ENCODE measurements at regions not wholly inside any gene's neighbourhood (a gene's known extent, or its start where the extent isn't known, plus 50 kb on each side); places are given as distances from the start of the nearest gene placed in this dataset.

GRCh38 chr7:82534684-82535083 lies 91.1 kb upstream of the CACNA2D1 start:
- H3K79me1 ChIP-seq (ENCODE audit: low read depth in 1 of 2, low read length in 2 of 2) = no peaks in the 10 kb centered on the region
- peak; percentile 70 for DNase-seq
- no peak for TF ChIP-seq CHD1 (IDR thresholded peaks at IDR 0.05; ENCODE audit: low read depth, low read length)
- no peak for TF ChIP-seq MAFK (IDR thresholded peaks at IDR 0.05; ENCODE audit: low read depth, low read length)
- no peak for TF ChIP-seq POLR2A (IDR thresholded peaks at IDR 0.05; ENCODE audit: low read depth, low read length)
- no peak for TF ChIP-seq RFX5 (IDR thresholded peaks at IDR 0.05; ENCODE audit: low read depth, low read length)
- TF ChIP-seq RCOR1 (IDR thresholded peaks at IDR 0.05; ENCODE audit: insufficient replicate concordance, low read length) = no peak
- no peak for TF ChIP-seq MXI1 (IDR thresholded peaks at IDR 0.05; ENCODE audit: borderline replicate concordance, low read depth, low read length)
- TF ChIP-seq SMC3 (IDR thresholded peaks at IDR 0.05; ENCODE audit: low read depth, low read length) = no peak
- TF ChIP-seq NFE2L2 (IDR thresholded peaks at IDR 0.05; ENCODE audit: low read depth, low read length) = no peak
- H2BK15ac ChIP-seq (ENCODE audit: low read depth, low read length) = no peak overlapping the region
- dilution Hi-C loops (cut with HindIII; ENCODE audit: low sequenced_read_pairs, unreplicated experiment) = no loop called here
- no peak overlapping the region for H4K5ac ChIP-seq (ENCODE audit: low read depth, low read length)
- H3K56ac ChIP-seq (ENCODE audit: extremely low read depth, insufficient read depth, low read length) = no peak overlapping the region
- no peaks in the 10 kb centered on the region for H3K36me3 ChIP-seq (ENCODE audit: control insufficient read depth, insufficient read depth, low read length)
- no peaks in the 10 kb centered on the region for H3K9me1 ChIP-seq (ENCODE audit: insufficient read depth, low read length)
- H4K8ac ChIP-seq (ENCODE audit: low read depth in 2 of 2, low read length in 2 of 2) = no peak overlapping the region
- no peak overlapping the region for H3K27ac ChIP-seq (ENCODE audit: insufficient read depth, low read length)
- no peaks in the 10 kb centered on the region for H4K20me1 ChIP-seq (ENCODE audit: insufficient read depth, low read length)
- no peak overlapping the region; the same call in 1 of the 2 replicates for H3K14ac ChIP-seq (replicated peaks; ENCODE audit: low read depth, low read length)
- H3K4me2 ChIP-seq (ENCODE audit: low read depth, low read length) = no peak overlapping the region
- POLR2A ChIA-PET (ENCODE audit: unreplicated experiment) = no interaction called here
- H3K18ac ChIP-seq (ENCODE audit: low read depth, low read length) = no peak overlapping the region
- H3K27me3 ChIP-seq (ENCODE audit: control insufficient read depth, insufficient read depth, low read length) = no peaks in the 10 kb centered on the region
- no peak overlapping the region for H2BK5ac ChIP-seq (ENCODE audit: low read depth, low read length, poor library complexity, severe bottlenecking)
- H3K23ac ChIP-seq (ENCODE audit: low read depth, low read length) = no peak overlapping the region
- no peaks in the 10 kb centered on the region; the same call in 1 of the 2 replicates for H3K4me1 ChIP-seq (ENCODE audit: control insufficient read depth, insufficient read depth, low read length)
- intact Hi-C loops (cut with micrococcal nuclease) = no loop called here
- H3K9ac ChIP-seq (ENCODE audit: low read depth, low read length) = no peak overlapping the region
- no TSS peak for BruUV-seq (replicated peaks)
- H3K4me3 ChIP-seq (ENCODE audit: insufficient read depth, low read depth, low read length) = no peak overlapping the region
- peak; percentile 57 for ATAC-seq (ENCODE audit: low read depth)
- H4K91ac ChIP-seq (ENCODE audit: insufficient read depth, low read depth, low read length) = no peak overlapping the region
- H2AK9ac ChIP-seq (replicated peaks; ENCODE audit: low read depth, low read length, poor library complexity) = no peak overlapping the region
- in situ Hi-C loops (cut with MboI; ENCODE audit: low sequenced_read_pairs) = no loop called here
- H2BK120ac ChIP-seq (ENCODE audit: low read depth, low read length) = no peak overlapping the region
- no peak overlapping the region for H2BK20ac ChIP-seq (ENCODE audit: low read depth, low read length)
- no peak overlapping the region for H3K4ac ChIP-seq (ENCODE audit: low read depth, low read length)
- H3K9me3 ChIP-seq (ENCODE audit: control insufficient read depth, insufficient read depth, low read length) = no peaks in the 10 kb centered on the region
- WGBS, 2 experiments (ENCODE audit: extremely low coverage in 2 of 2, insufficient read length in 1 of 2) = no CpG with 5 or more reads among the region's 1 CpG
- H2AK5ac ChIP-seq (ENCODE audit: low read depth, low read length) = no peak overlapping the region
- CTCF ChIA-PET = no interaction called here
- no peak overlapping the region for H2AFZ ChIP-seq (replicated peaks; ENCODE audit: low read length, poor library complexity)
